ENCODE measurements at regions not wholly inside any gene's neighbourhood (a gene's known extent, or its start where the extent isn't known, plus 50 kb on each side); places are given as distances from the start of the nearest gene placed in this dataset.

DNA sequence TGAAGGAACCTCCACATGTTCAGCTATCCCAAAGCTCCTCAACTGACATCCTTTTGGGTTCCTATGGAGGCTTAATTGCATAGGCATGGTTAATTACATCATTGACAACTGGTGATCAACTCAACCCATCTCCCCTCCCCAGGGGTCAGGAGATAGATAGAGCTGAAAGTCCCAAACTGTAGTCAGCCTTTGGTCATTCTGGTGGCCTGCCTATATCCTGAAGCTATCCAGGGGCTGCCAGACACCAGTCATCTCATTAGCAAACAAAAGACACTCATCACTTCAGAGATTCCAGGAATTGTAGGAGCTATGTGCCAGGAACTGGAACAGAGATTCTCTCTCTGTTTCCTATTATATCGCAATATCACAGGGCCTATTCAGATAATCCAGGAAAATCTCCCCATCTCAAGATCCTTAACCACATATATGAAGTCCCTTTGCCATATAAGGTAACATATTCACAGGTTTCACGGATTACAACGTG is 646.5 kb upstream of the GRAMD2B start:
- no peaks in the 10 kb centered on the region for H3K9me3 Mint-ChIP-seq
- H3K4me3 Mint-ChIP-seq, result no peak overlapping the region
- H3K27ac Mint-ChIP-seq, result no peak overlapping the region
- no peak for DNase-seq (ENCODE audit: low spot score in 2 of 2, unreplicated experiment in 2 of 2)
- peaks cover 7% of the 10 kb centered on the region for H3K4me1 Mint-ChIP-seq
- TF ChIP-seq, protein P1, sequence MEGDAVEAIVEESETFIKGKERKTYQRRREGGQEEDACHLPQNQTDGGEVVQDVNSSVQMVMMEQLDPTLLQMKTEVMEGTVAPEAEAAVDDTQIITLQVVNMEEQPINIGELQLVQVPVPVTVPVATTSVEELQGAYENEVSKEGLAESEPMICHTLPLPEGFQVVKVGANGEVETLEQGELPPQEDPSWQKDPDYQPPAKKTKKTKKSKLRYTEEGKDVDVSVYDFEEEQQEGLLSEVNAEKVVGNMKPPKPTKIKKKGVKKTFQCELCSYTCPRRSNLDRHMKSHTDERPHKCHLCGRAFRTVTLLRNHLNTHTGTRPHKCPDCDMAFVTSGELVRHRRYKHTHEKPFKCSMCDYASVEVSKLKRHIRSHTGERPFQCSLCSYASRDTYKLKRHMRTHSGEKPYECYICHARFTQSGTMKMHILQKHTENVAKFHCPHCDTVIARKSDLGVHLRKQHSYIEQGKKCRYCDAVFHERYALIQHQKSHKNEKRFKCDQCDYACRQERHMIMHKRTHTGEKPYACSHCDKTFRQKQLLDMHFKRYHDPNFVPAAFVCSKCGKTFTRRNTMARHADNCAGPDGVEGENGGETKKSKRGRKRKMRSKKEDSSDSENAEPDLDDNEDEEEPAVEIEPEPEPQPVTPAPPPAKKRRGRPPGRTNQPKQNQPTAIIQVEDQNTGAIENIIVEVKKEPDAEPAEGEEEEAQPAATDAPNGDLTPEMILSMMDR (IDR thresholded peaks at IDR 0.05; ENCODE audit: unreplicated experiment), result no peak
- no peaks in the 10 kb centered on the region for H3K36me3 Mint-ChIP-seq
- no peaks in the 10 kb centered on the region for H3K27me3 Mint-ChIP-seq (ENCODE audit: low read depth)

DNA sequence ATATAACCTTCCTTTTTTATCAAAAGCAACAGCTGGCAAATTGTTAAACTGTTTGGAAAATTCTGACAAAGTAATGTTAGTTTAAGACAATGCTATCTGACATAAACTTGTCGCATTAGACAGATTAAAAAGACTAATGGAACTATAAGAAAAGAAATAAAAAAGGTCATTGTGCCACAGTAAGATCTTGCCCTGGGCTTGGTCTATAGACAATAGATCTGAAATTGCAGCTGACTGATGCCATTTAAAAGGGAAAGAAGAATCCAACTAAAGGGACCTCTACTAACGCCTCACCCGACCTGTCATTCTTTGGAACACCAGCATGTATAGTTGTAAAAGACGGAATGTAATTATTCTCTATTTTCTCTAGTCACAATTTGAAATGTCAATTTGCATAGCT is 644.4 kb upstream of the GRAMD2B start:
- Mint-ChIP-seq H3K4me3 (no peak overlapping the region), H3K27me3 (ENCODE audit: low read depth) (no peaks in the 10 kb centered on the region), H3K27ac (no peak overlapping the region), H3K4me1 (peaks cover 7% of the 10 kb centered on the region), H3K9me3 (peaks cover 8% of the 10 kb centered on the region), H3K36me3 (no peaks in the 10 kb centered on the region)
- TF ChIP-seq, protein P1 (IDR thresholded peaks at IDR 0.05; ENCODE audit: unreplicated experiment), result no peak
- DNase-seq (ENCODE audit: low spot score in 2 of 2, unreplicated experiment in 2 of 2), result no peak

DNA sequence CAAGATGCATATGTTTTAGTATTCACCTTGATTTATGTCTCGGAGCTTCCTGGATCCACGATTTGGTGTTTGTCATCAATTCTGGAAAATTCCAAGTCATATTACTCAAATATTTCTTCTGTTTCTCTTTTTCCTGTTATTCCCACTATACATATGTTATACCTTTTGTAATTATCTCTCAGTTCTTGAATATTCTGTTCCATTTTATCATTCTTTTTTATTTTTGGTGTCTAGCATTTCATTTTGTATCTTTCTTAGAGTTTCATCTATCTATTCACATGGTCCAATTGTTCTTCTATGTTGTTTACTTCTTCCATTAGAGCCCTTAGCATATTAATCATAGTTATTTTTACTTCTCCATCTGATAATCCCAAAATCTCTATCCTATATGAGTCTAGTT is 637.8 kb upstream of the GRAMD2B start:
- TF ChIP-seq, protein P1 (IDR thresholded peaks at IDR 0.05; ENCODE audit: unreplicated experiment), result no peak
- peaks cover 2% of the 10 kb centered on the region for H3K36me3 Mint-ChIP-seq
- no peaks in the 10 kb centered on the region for H3K4me1 Mint-ChIP-seq
- no peak overlapping the region for H3K4me3 Mint-ChIP-seq
- H3K9me3 Mint-ChIP-seq, result peaks cover 8% of the 10 kb centered on the region
- DNase-seq (ENCODE audit: low spot score in 2 of 2, unreplicated experiment in 2 of 2), result no peak
- H3K27ac Mint-ChIP-seq, result no peak overlapping the region
- H3K27me3 Mint-ChIP-seq (ENCODE audit: low read depth), result no peaks in the 10 kb centered on the region

DNA sequence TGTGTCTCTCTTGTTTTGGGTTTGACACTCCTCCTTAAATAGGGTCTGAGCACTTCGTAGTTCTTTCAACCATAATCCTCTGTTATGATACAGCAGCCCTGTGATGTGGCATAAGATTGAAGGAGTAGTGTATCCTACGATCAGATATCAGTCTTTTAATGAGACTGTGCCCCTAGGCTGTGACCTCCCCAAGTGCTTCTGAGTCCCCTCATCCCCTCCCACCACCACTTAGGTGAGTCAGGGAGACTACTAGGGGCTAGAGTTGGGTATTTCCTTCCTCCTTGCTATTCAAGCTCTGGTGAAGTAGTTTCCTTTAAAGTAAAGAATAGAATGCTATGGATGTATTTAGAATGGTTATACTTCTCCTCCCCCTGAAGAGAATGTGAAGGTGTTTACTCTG is 637.2 kb upstream of the GRAMD2B start:
- peaks cover 2% of the 10 kb centered on the region for H3K36me3 Mint-ChIP-seq
- H3K27me3 Mint-ChIP-seq (ENCODE audit: low read depth), result no peaks in the 10 kb centered on the region
- no peaks in the 10 kb centered on the region for H3K4me1 Mint-ChIP-seq
- no peak for DNase-seq (ENCODE audit: low spot score in 2 of 2, unreplicated experiment in 2 of 2)
- TF ChIP-seq, protein P1 (IDR thresholded peaks at IDR 0.05; ENCODE audit: unreplicated experiment), result no peak
- H3K9me3 Mint-ChIP-seq, result peaks cover 8% of the 10 kb centered on the region
- H3K4me3 Mint-ChIP-seq, result no peak overlapping the region
- no peak overlapping the region for H3K27ac Mint-ChIP-seq

DNA sequence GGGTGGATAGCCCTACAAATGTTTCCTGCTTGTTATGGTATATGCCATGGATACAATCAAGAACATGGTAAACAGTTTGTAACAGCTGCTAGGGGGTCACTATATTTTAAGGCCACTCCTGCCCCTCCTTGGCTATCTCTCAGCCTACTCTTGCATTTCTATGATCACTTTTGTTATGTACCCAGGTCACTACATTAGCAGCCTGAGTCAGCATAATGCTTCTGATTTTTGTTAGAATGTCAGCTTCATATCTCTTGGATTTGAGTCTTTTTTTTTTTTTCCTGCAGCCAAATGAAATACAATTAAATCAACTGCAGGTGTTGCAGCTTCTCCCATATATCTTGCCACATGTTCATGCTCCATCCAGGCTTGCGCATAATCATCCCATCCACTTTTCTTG is 629.7 kb upstream of the GRAMD2B start:
- Mint-ChIP-seq H3K4me3 (no peak overlapping the region), H3K27ac (no peak overlapping the region), H3K4me1 (no peaks in the 10 kb centered on the region), H3K9me3 (no peaks in the 10 kb centered on the region), H3K27me3 (ENCODE audit: low read depth) (no peaks in the 10 kb centered on the region), H3K36me3 (no peaks in the 10 kb centered on the region)
- no peak for DNase-seq (ENCODE audit: low spot score in 2 of 2, unreplicated experiment in 2 of 2)
- TF ChIP-seq, protein P1 (IDR thresholded peaks at IDR 0.05; ENCODE audit: unreplicated experiment), result no peak

DNA sequence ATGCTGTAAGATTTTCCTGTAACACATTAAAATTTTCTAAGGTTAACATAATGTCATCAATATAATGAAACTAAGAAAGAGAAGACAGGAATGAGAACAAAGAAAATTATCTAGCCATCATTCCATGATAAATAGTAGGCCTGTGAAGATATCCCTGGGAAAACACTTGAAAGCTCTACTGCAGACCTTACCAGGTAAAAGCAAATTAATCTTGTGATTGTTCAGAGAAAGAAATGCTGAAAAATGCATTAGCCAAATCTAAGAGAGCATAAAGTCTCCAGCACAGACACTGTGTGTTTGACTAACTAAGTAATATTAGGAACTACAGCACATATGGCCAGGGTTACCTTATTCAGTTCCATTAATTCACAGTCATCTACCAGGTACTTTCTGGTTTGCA is 628.3 kb upstream of the GRAMD2B start:
- no peaks in the 10 kb centered on the region for H3K4me1 Mint-ChIP-seq
- no peak overlapping the region for H3K4me3 Mint-ChIP-seq
- no peak for DNase-seq (ENCODE audit: low spot score in 2 of 2, unreplicated experiment in 2 of 2)
- peaks cover 3% of the 10 kb centered on the region for H3K27me3 Mint-ChIP-seq (ENCODE audit: low read depth)
- H3K9me3 Mint-ChIP-seq, result no peaks in the 10 kb centered on the region
- no peaks in the 10 kb centered on the region for H3K36me3 Mint-ChIP-seq
- no peak overlapping the region for H3K27ac Mint-ChIP-seq
- TF ChIP-seq, protein P1 (IDR thresholded peaks at IDR 0.05; ENCODE audit: unreplicated experiment), result no peak
